ENCODE measurements at regions not wholly inside any gene's neighbourhood (a gene's known extent, or its start where the extent isn't known, plus 50 kb on each side); places are given as distances from the start of the nearest gene placed in this dataset.

DNA sequence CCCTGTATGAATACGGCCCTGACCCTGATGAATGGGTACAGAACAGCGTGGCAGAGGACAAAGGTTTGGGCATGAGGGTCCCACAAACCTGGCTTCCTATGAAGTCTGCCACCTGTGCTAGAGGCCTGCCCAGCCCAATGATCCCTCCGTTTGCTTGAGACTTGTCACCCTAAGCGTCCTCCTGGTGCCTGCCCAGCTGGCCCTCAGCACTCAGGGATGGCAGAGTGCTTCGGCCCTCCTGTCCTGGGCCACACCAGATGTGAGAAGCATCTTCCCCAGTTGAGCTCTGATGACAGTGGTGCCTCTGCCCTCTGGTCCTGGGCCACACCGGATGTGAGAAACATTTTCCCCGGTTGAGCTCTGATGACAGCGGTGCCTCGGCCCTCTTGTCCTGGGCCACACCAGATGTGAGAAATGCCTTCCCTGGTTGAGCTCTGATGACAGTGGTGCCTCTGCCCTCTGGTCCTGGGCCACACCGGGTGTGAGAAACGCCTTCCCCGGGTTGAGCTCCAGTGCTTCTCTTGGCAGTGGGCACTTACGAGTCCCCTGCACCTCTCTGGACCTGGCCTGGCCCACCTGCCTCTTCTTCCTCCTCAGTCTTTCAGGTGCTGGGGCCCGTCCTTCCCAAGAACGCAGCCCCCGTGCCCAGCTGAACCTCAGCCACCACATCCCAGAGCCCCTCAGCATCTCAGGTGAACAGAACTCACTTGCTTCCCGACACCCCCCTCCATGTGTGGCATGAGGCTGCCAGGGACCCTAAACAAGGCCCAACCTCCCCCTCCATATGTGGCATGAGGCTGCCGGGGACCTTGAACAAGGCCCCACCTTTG is 253.1 kb upstream of the IRX1 start:
- Mint-ChIP-seq H3K36me3 (no peaks in the 10 kb centered on the region), H3K9me3 (peaks cover 5 to 9% of the 10 kb centered on the region in 2 donors), H3K27me3 (no peaks in the 10 kb centered on the region), H3K4me1 (no peaks in the 10 kb centered on the region), H3K27ac (no peak overlapping the region), H3K4me3 (no peak overlapping the region)
- no peak for ATAC-seq (replicated peaks)
- DNase-seq, result no peak

DNA sequence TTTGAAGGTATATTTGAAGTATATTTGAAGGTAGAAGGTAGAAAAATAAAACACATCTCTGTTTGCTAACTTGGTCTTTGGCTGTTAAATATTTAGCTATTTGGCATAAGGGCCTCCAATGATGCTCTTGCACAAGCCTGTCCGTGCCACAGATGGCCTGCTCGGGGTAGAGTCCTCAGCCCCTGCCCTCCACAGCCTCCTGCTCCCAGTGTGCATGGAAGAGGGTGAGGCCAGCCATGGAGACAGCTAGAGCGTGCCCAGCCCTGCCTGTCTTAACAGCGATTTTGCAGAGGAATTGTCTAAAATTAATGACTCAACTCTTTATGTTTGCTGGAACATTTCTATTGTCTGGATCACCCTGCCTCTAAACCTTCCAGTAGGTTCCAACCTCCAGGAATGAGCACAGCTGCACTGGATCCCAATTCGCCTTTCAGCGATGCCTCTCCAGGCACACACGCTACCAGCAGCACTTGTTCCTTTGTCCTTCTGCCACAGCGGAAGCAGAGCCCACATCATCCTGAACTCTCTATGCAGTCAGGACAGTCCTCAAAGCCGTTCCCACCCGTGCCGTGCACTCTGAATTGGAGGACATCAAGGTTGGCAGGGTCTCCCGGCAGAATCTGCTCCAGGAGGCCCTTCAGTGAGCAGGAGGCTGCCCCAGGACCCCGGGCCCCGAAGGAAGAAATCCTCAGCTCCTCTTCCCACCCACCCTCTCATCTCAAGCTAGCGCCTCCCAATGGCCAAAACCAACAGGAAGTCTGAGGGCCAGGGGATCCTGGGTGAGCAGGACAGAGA is 254.0 kb upstream of the IRX1 start:
- H3K36me3 Mint-ChIP-seq, result no peaks in the 10 kb centered on the region
- no peak overlapping the region for H3K27ac Mint-ChIP-seq
- DNase-seq (no peak), ATAC-seq (replicated peaks) (no peak)
- H3K4me1 Mint-ChIP-seq, result no peaks in the 10 kb centered on the region
- H3K9me3 Mint-ChIP-seq, result peaks cover 5 to 9% of the 10 kb centered on the region in 2 donors
- H3K4me3 Mint-ChIP-seq, result no peak overlapping the region
- H3K27me3 Mint-ChIP-seq, result no peaks in the 10 kb centered on the region

DNA sequence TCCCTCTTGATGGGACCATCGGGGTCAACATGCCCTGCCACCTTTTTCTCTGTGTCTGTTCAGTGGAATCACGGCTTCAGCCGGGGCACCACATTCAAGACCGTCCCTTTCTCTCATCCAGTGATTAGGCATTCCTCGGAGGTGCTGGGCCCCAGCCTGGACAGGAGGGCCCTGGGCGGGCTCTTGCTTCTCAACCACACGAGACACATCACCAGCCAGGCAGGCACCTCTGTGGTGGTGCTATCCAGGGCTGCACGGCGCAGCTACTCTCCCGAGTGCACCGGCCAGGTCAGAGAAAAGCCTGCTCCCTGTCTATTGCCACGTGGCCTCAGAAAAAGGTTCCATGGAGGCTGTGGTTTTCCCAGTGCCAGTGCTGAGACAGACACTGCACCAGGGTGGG is 255.2 kb upstream of the IRX1 start:
- H3K36me3 Mint-ChIP-seq, result no peaks in the 10 kb centered on the region
- no peak for DNase-seq
- H3K27ac Mint-ChIP-seq, result no peak overlapping the region
- H3K4me3 Mint-ChIP-seq, result no peak overlapping the region
- H3K4me1 Mint-ChIP-seq, result no peaks in the 10 kb centered on the region
- ATAC-seq (replicated peaks), result no peak
- H3K9me3 Mint-ChIP-seq, result peaks cover 5 to 9% of the 10 kb centered on the region in 2 donors
- no peaks in the 10 kb centered on the region for H3K27me3 Mint-ChIP-seq

DNA sequence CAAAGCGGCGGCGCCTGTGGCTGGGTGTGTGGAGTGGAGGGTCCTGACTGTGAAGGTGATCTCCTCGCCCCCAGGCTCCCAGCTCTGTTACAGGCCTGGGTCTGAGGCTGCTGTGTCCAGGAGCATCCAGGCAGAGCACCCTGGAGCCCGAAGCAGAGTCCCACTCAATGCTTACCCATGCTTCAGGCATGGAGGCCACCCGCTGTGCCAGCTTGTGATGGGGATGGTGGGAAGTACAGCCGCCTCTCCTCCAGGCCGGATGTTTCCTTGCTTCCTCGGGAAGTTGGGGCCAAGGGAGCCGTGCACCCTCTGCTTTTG is 255.9 kb upstream of the IRX1 start:
- Mint-ChIP-seq H3K27me3 (no peaks in the 10 kb centered on the region), H3K4me3 (no peak overlapping the region), H3K36me3 (no peaks in the 10 kb centered on the region), H3K9me3 (peaks cover 6 to 9% of the 10 kb centered on the region in 2 donors), H3K4me1 (no peaks in the 10 kb centered on the region), H3K27ac (no peak overlapping the region)
- no peak for ATAC-seq (replicated peaks)
- DNase-seq, result no peak

DNA sequence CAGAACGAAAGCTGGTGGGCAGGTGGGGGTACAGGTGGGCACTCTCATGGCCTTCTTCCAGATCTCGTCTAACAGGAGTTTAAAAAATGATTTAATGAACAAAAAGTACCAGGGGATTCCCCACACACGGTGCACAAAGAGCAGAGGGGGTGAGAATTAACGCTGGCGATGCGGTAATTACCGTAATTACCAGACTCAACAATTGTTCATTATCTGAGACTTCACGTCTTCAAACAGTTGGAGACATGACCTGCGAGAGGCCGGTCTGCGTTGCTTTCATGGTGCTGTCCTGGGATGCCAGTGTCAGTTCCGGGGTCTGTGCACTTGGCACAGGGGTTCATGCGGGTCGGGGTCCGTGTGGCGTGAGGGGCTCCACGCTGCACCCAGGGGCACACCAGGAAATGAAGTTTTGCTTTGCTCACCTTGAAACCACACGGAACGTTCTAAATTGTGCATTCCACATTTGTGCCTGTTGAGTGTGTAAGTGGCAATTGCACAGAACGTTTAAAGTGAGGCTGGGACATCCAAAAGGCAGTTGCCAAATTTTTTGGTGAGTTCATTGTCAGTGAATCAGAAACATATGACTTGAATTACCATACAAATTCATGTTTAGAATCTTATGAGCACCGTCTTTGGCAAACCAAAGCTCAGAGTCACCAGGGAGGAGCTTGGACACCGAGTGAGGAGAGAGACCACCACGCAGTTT is 256.4 kb upstream of the IRX1 start:
- ATAC-seq (replicated peaks) (no peak), DNase-seq (no peak)
- no peak overlapping the region for H3K27ac Mint-ChIP-seq
- no peaks in the 10 kb centered on the region for H3K36me3 Mint-ChIP-seq
- no peak overlapping the region for H3K4me3 Mint-ChIP-seq
- no peaks in the 10 kb centered on the region for H3K27me3 Mint-ChIP-seq
- peaks cover 6 to 9% of the 10 kb centered on the region in 2 donors for H3K9me3 Mint-ChIP-seq
- no peaks in the 10 kb centered on the region for H3K4me1 Mint-ChIP-seq

DNA sequence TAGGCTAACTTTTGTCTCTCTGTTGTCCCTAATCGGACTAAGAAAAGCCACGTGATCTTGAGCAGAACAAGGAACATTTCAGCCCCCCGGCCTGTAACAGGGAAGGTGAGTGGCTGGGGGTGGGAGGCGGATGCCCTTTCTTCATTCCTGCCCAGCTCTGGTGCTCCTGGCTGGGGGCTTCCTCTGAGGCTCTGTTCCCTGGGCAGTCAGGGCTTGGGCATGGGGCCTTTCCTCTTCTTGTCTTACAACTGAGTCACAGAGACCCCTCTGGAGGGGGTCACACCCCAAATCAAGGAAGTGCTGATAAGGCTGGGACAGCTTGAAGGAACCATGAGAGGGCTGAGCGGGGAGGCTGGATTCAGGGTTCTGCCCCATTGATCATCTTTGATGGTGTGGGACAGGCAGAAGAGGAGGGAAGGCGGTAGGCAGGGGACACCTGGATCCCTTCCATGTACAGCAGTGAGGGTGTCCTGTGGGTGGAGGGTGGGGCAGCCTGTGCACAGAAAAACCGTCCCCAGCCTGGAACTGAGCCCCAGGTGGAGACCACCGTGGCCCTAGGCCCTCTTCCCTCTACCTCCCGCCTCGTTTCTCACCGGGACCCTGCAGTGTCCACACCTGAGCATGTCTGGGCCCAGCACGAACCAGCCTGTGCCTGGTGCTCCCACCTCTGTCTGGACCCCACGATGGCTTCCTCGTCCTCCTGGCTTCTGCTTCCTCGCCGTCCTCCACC is 257.7 kb upstream of the IRX1 start:
- DNase-seq, result no peak
- Mint-ChIP-seq H3K9me3 (peaks cover 8 to 9% of the 10 kb centered on the region in 2 donors), H3K27me3 (no peaks in the 10 kb centered on the region), H3K4me3 (no peak overlapping the region), H3K36me3 (no peaks in the 10 kb centered on the region), H3K27ac (no peak overlapping the region), H3K4me1 (no peaks in the 10 kb centered on the region)
- ATAC-seq (replicated peaks), result no peak

GRCh38 chr5:3336666-3337065 is 259.0 kb upstream of the IRX1 start:
- no peaks in the 10 kb centered on the region for H3K27me3 Mint-ChIP-seq
- DNase-seq, result no peak
- H3K9me3 Mint-ChIP-seq, result peaks cover 7 to 8% of the 10 kb centered on the region in 2 donors
- H3K36me3 Mint-ChIP-seq, result no peaks in the 10 kb centered on the region
- no peak overlapping the region for H3K27ac Mint-ChIP-seq
- H3K4me3 Mint-ChIP-seq, result no peak overlapping the region
- H3K4me1 Mint-ChIP-seq, result no peaks in the 10 kb centered on the region
- no peak for ATAC-seq (replicated peaks)

GRCh38 chr5:3335301-3335700 is 260.3 kb upstream of the IRX1 start:
- DNase-seq, result no peak
- Mint-ChIP-seq H3K4me3 (no peak overlapping the region), H3K27ac (no peak overlapping the region), H3K27me3 (no peaks in the 10 kb centered on the region), H3K4me1 (no peaks in the 10 kb centered on the region), H3K36me3 (no peaks in the 10 kb centered on the region), H3K9me3 (peaks cover 7 to 8% of the 10 kb centered on the region in 2 donors)
- no peak for ATAC-seq (replicated peaks)

DNA sequence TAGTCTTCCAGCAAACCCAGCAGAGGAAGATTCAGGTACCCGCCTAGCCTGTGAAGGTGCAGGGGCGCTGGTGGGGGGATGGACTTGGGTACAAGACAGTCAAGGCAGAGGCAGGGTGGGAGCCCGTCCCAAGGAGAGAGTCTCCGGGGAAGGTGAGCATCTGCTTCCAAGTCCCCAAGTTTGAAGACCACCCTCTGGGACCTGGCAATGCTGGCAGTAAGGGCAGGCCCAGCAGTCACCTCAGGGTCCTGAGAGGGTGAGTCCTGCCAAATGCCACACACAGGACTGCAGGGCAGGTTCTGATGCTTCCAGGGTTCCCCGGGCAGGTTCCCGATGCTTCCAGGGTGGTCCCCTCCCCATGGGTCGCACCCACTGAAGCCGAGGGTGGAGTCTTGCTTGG is 261.8 kb upstream of the IRX1 start:
- ATAC-seq (replicated peaks) (no peak), DNase-seq (no peak)
- H3K9me3 Mint-ChIP-seq, result peaks cover 6 to 9% of the 10 kb centered on the region in 2 donors
- no peaks in the 10 kb centered on the region for H3K27me3 Mint-ChIP-seq
- no peak overlapping the region for H3K27ac Mint-ChIP-seq
- no peak overlapping the region for H3K4me3 Mint-ChIP-seq
- no peaks in the 10 kb centered on the region for H3K4me1 Mint-ChIP-seq
- no peaks in the 10 kb centered on the region for H3K36me3 Mint-ChIP-seq

GRCh38 chr5:3333105-3333504 is 262.5 kb upstream of the IRX1 start:
- H3K4me3 Mint-ChIP-seq, result no peak overlapping the region

DNA sequence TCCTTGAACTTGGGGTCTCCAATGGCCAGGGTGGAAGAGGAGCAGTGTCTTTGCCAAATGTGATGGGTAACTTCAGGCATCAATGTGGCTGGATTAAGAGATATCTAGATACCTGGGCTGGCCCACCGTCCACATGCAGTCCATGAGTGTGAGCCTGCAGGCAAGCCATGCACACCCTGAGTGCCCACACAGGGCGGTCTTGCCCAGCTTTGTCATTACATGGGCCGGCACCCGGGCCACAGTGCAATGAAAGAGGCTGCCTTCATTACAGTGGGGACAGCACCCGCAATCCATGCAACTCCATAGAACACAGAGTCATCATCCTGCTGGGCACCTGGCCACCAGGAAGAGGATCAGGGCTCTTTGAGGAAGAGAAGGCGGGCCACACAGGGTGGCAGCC is 263.8 kb upstream of the IRX1 start:
- no peak for DNase-seq
- H3K36me3 Mint-ChIP-seq, result no peaks in the 10 kb centered on the region
- peaks cover 0 to 4% of the 10 kb centered on the region in 2 donors for H3K9me3 Mint-ChIP-seq
- no peak overlapping the region for H3K27ac Mint-ChIP-seq
- no peak for ATAC-seq (replicated peaks)
- H3K4me1 Mint-ChIP-seq, result no peaks in the 10 kb centered on the region
- no peak overlapping the region for H3K4me3 Mint-ChIP-seq
- no peaks in the 10 kb centered on the region for H3K27me3 Mint-ChIP-seq

More at GRCh38 chr5:3333105-3333504, 262.5 kb upstream of the IRX1 start:
- H3K9me3 Mint-ChIP-seq, result peaks cover 0 to 6% of the 10 kb centered on the region in 2 donors
- no peak for DNase-seq
- no peaks in the 10 kb centered on the region for H3K36me3 Mint-ChIP-seq
- no peaks in the 10 kb centered on the region for H3K4me1 Mint-ChIP-seq
- no peak for ATAC-seq (replicated peaks)
- H3K27me3 Mint-ChIP-seq, result no peaks in the 10 kb centered on the region
- no peak overlapping the region for H3K27ac Mint-ChIP-seq

DNA sequence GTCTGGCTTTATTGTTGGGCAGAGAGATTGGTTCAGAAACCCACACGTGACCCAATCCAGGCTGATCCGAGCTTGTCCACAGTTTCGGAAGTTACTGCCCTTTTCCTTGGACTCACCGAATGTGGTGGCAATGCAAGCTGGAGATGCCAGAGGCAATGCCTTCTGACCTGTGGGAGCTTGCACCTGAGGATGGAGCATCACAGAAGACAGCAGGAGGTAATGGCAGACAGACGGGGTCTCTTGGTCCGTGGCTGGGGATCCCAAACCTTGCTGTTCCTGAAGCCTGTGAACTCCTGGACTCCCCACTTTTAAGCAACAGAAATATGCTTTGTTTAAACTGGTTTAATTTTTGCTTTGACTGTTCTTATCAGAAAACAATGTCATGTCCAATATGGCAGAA is 265.2 kb upstream of the IRX1 start:
- Mint-ChIP-seq H3K9me3 (peaks cover 0 to 4% of the 10 kb centered on the region in 2 donors), H3K36me3 (no peaks in the 10 kb centered on the region), H3K4me1 (no peaks in the 10 kb centered on the region), H3K27me3 (no peaks in the 10 kb centered on the region), H3K4me3 (no peak overlapping the region), H3K27ac (no peak overlapping the region)
- ATAC-seq (replicated peaks) (no peak), DNase-seq (no peak)

DNA sequence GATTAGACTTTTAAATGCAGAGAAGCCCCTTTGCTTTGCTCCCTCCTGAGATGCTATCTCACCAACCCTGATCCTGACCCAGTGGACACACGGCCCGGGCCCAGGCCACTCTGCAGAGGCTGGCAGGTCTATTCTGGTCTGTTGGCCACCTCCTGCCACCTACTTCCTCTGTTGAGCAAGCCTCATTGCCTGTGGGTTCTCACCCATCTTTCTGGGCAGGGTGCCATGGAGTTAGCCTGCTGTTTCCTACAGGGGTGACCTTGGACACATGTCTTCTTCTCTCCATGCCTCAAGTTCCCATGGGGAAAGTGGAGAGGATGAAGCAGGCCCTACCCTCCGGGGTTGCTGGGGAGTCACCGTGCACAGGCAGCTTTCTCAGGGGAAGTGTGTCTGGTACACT is 266.2 kb upstream of the IRX1 start:
- no peak for ATAC-seq (replicated peaks)
- H3K4me1 Mint-ChIP-seq, result no peaks in the 10 kb centered on the region
- no peak overlapping the region for H3K27ac Mint-ChIP-seq
- no peak overlapping the region for H3K4me3 Mint-ChIP-seq
- DNase-seq, result no peak
- no peaks in the 10 kb centered on the region for H3K36me3 Mint-ChIP-seq
- H3K9me3 Mint-ChIP-seq, result peaks cover 0 to 5% of the 10 kb centered on the region in 2 donors
- H3K27me3 Mint-ChIP-seq, result no peaks in the 10 kb centered on the region

GRCh38 chr5:3326841-3327232 is 268.8 kb upstream of the IRX1 start:
- Mint-ChIP-seq H3K9me3 (peaks cover 0 to 3% of the 10 kb centered on the region in 2 donors), H3K4me1 (no peaks in the 10 kb centered on the region), H3K4me3 (no peak overlapping the region), H3K36me3 (no peaks in the 10 kb centered on the region), H3K27me3 (no peaks in the 10 kb centered on the region), H3K27ac (no peak overlapping the region)
- no peak for ATAC-seq (replicated peaks)
- no peak for DNase-seq
